Mucosa of descending colon (tissue), 3 donors: ENCODE measurements at regions not wholly inside any gene's neighbourhood (a gene's known extent, or its start where the extent isn't known, plus 50 kb on each side); places are given as distances from the start of the nearest gene placed in this dataset.

Source experiments
- ATAC-seq: fragments of 200-7000 bp; cut with Tn5 transposase; one replicate; pipeline ENCODE4 v1.9.1; 2020; ENCODE audit warnings: mild to moderate bottlenecking, moderate library complexity
- DNase-seq, 3 donors: peaks; one replicate each; pipeline ENCODE4 v3.0.0-alpha.2; 2020
- H3K36me3 ChIP-seq: fragments of 200-600 bp; one replicate; pipeline ENCODE4 v1.8.0; 2021; ENCODE audit warnings: low read depth, mild to moderate bottlenecking
- H3K4me1 ChIP-seq: fragments of 200-600 bp; one replicate; pipeline ENCODE4 v1.8.0; 2021; ENCODE audit warnings: low read depth, mild to moderate bottlenecking
- H3K4me3 ChIP-seq: fragments of 200-600 bp; one replicate; pipeline ENCODE4 v1.8.0; 2021; ENCODE audit warnings: mild to moderate bottlenecking
- H3K9me3 ChIP-seq: fragments of 200-600 bp; one replicate; pipeline ENCODE4 v1.8.0; 2021; ENCODE audit warnings: mild to moderate bottlenecking
- CTCF ChIP-seq: fragments of 200-600 bp; IDR thresholded peaks from one replicate; pipeline ENCODE4 v1.8.0; 2022; ENCODE audit warnings: antibody characterized with exemption, mild to moderate bottlenecking
- intact Hi-C, 2 donors: fragments of 100-400 bp; cut with DNase I in 1 of 2; cut with micrococcal nuclease in 1 of 2; formaldehyde crosslinking; loops; one replicate each; pipeline versions ENCODE4 v1.11.0 to v1.11.1; 2022; cut with DNase I, micrococcal nuclease
- donor health status: DM: no; HTN: no; CAD: no; lungs with moderate emphysema.
- donor health status: DM: no; HTN: no; CAD: no.
- donor health status: DM: no; HTN: yes; CAD: no.

- Histone ChIP-seq H3K4me1 (no peaks in the 10 kb centered on the region), H3K36me3 (no peaks in the 10 kb centered on the region), H3K9me3 (no peaks in the 10 kb centered on the region), H3K4me3 (no peak overlapping the region)
- no peak for TF ChIP-seq CTCF
- intact Hi-C loops = no loop called here
- DNase-seq (no peak), ATAC-seq (no peak)
These were observed 177.0 kb downstream of the SIPA1L2 start for GRCh38 chr1:232452736-232453440.

GRCh38 chr1:232452117-232452516, 177.8 kb downstream of the SIPA1L2 start:
- DNase-seq (no peak), ATAC-seq (no peak)
- TF ChIP-seq CTCF = no peak
- intact Hi-C loops = no loop called here
- Histone ChIP-seq H3K36me3 (no peaks in the 10 kb centered on the region), H3K9me3 (no peaks in the 10 kb centered on the region), H3K4me3 (no peak overlapping the region), H3K4me1 (no peaks in the 10 kb centered on the region)

GRCh38 chr1:232451506-232451905, 178.4 kb downstream of the SIPA1L2 start:
- TF ChIP-seq CTCF = no peak
- intact Hi-C loops = no loop called here
- Histone ChIP-seq H3K36me3 (no peaks in the 10 kb centered on the region), H3K4me1 (no peaks in the 10 kb centered on the region), H3K4me3 (no peak overlapping the region), H3K9me3 (no peaks in the 10 kb centered on the region)
- ATAC-seq (no peak), DNase-seq (no peak)

GRCh38 chr1:232450615-232451014, 179.3 kb downstream of the SIPA1L2 start:
- Histone ChIP-seq H3K4me3 (no peak overlapping the region), H3K9me3 (no peaks in the 10 kb centered on the region), H3K36me3 (no peaks in the 10 kb centered on the region), H3K4me1 (no peaks in the 10 kb centered on the region)
- intact Hi-C loops = no loop called here
- TF ChIP-seq CTCF = no peak
- no peak for ATAC-seq
- DNase-seq = no peak

- H3K9me3 ChIP-seq = no peaks in the 10 kb centered on the region
- TF ChIP-seq CTCF = no peak
- H3K36me3 ChIP-seq = peaks cover 6% of the 10 kb centered on the region
- no peak for ATAC-seq
- DNase-seq = no peak
- intact Hi-C loops = no loop called here
- H3K4me1 ChIP-seq = no peaks in the 10 kb centered on the region
- no peak overlapping the region for H3K4me3 ChIP-seq
These were observed 182.8 kb downstream of the SIPA1L2 start for GRCh38 chr1:232447125-232447524.
